Thyroid gland (tissue), 4 donors: ENCODE measurements at regions not wholly inside any gene's neighbourhood (a gene's known extent, or its start where the extent isn't known, plus 50 kb on each side); places are given as distances from the start of the nearest gene placed in this dataset.

Experiments
- DNase-seq, 2 donors: peaks; one replicate each; pipeline ENCODE4 v3.0.0-alpha.2; 2019
- H3K27ac ChIP-seq, 3 donors: fragments of 200-600 bp; sonication (generic); 1 replicate in 2 of 3; 2 replicates in 1 of 3; pipeline ENCODE4 v1.5.1; 2016 to 2019; ENCODE audit warnings: mild to moderate bottlenecking in 1 of 3, moderate library complexity in 1 of 3
- H3K27me3 ChIP-seq: fragments of 200-600 bp; sonication (generic); one replicate; pipeline ENCODE4 v1.5.1; 2019
- H3K36me3 ChIP-seq, 2 donors: fragments of 200-600 bp; sonication (generic); one replicate each; pipeline ENCODE4 v1.5.1; 2016 to 2019
- H3K4me1 ChIP-seq, 2 donors: fragments of 200-600 bp; sonication (generic); one replicate each; pipeline ENCODE4 v1.5.1; 2017 to 2019
- H3K4me3 ChIP-seq, 3 donors: fragments of 200-600 bp; sonication (generic); replicated peaks in 1 of 3; 1 replicate in 2 of 3; 2 replicates in 1 of 3; pipeline ENCODE4 v1.5.1; 2016; ENCODE audit warnings: mild to moderate bottlenecking in 1 of 3
- H3K9me3 ChIP-seq: fragments of 200-600 bp; sonication (generic); one replicate; pipeline ENCODE4 v1.5.1; 2017
- CTCF ChIP-seq, 6 experiments: fragments of 200-600 bp in 3 of 6; fragments of 450-650 bp in 3 of 6; sonication (generic) in 3 of 6; IDR thresholded peaks; one replicate each; pipeline ENCODE4 v1.5.1; 2016 to 2019; ENCODE audit warnings: antibody characterized with exemption in 6 of 6, mild to moderate bottlenecking in 2 of 6, inconsistent platforms in 1 of 6, moderate library complexity in 1 of 6
- POLR2A ChIP-seq, 2 donors: fragments of 450-650 bp; IDR thresholded peaks; one replicate each; pipeline ENCODE4 v1.6.1; 2017; ENCODE audit warnings: antibody characterized with exemption in 2 of 2, mild to moderate bottlenecking in 2 of 2, moderate library complexity in 1 of 2
- WGBS, 2 donors: methylation state at CpG; one replicate each; pipeline ENCODE4 v1.1.5; 2017; 5-methylcytosine and 5-hydroxymethylcytosine counted together
- intact Hi-C: fragments of 100-400 bp; cut with DNase I; formaldehyde crosslinking; loops from one replicate; pipeline ENCODE4 v1.15.1; 2023

GRCh38 chr5:154630410-154630809, 124.8 kb upstream of the LARP1 start:
- H3K36me3 ChIP-seq, result no peaks in the 10 kb centered on the region
- no peak for DNase-seq
- H3K9me3 ChIP-seq, result no peaks in the 10 kb centered on the region
- intact Hi-C loops, result no loop called here
- 78 to 90% methylated on average over 4 of the region's 4 CpGs for WGBS, 2 donors
- no peaks in the 10 kb centered on the region for H3K27me3 ChIP-seq
- H3K27ac ChIP-seq, result no peak overlapping the region
- TF ChIP-seq CTCF (IDR thresholded peaks at IDR 0.05) (no peak), POLR2A (IDR thresholded peaks at IDR 0.05) (no peak)
- H3K4me3 ChIP-seq, result no peak overlapping the region
- no peaks in the 10 kb centered on the region for H3K4me1 ChIP-seq

GRCh38 chr5:154628685-154629084, 126.5 kb upstream of the LARP1 start:
- no peaks in the 10 kb centered on the region for H3K36me3 ChIP-seq
- no peaks in the 10 kb centered on the region for H3K4me1 ChIP-seq
- no peaks in the 10 kb centered on the region for H3K9me3 ChIP-seq
- H3K27me3 ChIP-seq, result no peaks in the 10 kb centered on the region
- no peak overlapping the region for H3K4me3 ChIP-seq
- intact Hi-C loops, result no loop called here
- no peak overlapping the region for H3K27ac ChIP-seq
- TF ChIP-seq CTCF (IDR thresholded peaks at IDR 0.05), result no peak
- no peak for TF ChIP-seq POLR2A (IDR thresholded peaks at IDR 0.05)
- no peak for DNase-seq
- WGBS, 2 donors, result 91 to 99% methylated on average over 3 to 4 of the region's 4 CpGs

- Histone ChIP-seq H3K27me3 (no peaks in the 10 kb centered on the region), H3K4me3 (no peak overlapping the region), H3K27ac (no peak overlapping the region), H3K36me3 (no peaks in the 10 kb centered on the region), H3K4me1 (no peaks in the 10 kb centered on the region), H3K9me3 (no peaks in the 10 kb centered on the region)
- no peak for TF ChIP-seq POLR2A (IDR thresholded peaks at IDR 0.05)
- TF ChIP-seq CTCF (IDR thresholded peaks at IDR 0.05), result no peak
- no peak for DNase-seq
- intact Hi-C loops, result no loop called here
- 64 to 67% methylated on average over 6 to 7 of the region's 7 CpGs for WGBS, 2 donors
These were observed 127.2 kb upstream of the LARP1 start for GRCh38 chr5:154627698-154628678.

GRCh38 chr5:154626876-154627557, 128.2 kb upstream of the LARP1 start:
- Histone ChIP-seq H3K27ac (no peak overlapping the region), H3K4me1 (no peaks in the 10 kb centered on the region), H3K27me3 (no peaks in the 10 kb centered on the region), H3K9me3 (no peaks in the 10 kb centered on the region), H3K36me3 (no peaks in the 10 kb centered on the region), H3K4me3 (no peak overlapping the region)
- 88% methylated on average over 7 of the region's 7 CpGs for WGBS, 2 donors
- intact Hi-C loops, result no loop called here
- TF ChIP-seq CTCF (IDR thresholded peaks at IDR 0.05) (no peak), POLR2A (IDR thresholded peaks at IDR 0.05) (no peak)
- DNase-seq, result no peak

- TF ChIP-seq POLR2A (IDR thresholded peaks at IDR 0.05) (no peak), CTCF (IDR thresholded peaks at IDR 0.05) (no peak)
These were observed 130.1 kb upstream of the LARP1 start for GRCh38 chr5:154625031-154625430.

More at GRCh38 chr5:154625031-154625430, 130.1 kb upstream of the LARP1 start:
- Histone ChIP-seq H3K4me3 (no peak overlapping the region), H3K4me1 (no peaks in the 10 kb centered on the region), H3K36me3 (no peaks in the 10 kb centered on the region), H3K27ac (no peak overlapping the region), H3K9me3 (no peaks in the 10 kb centered on the region), H3K27me3 (no peaks in the 10 kb centered on the region)
- intact Hi-C loops, result no loop called here
- no peak for DNase-seq
- whole genome bisulfite sequencing, 2 donors, result 87 to 90% methylated on average over 5 of the region's 5 CpGs
